Fibroblast of peridontal ligament (primary cell): ENCODE measurements at regions not wholly inside any gene's neighbourhood (a gene's known extent, or its start where the extent isn't known, plus 50 kb on each side); places are given as distances from the start of the nearest gene placed in this dataset.
"Not testable (repeated sequence)": the region's sequence is repeated elsewhere in the genome, so short reads cannot be mapped to it uniquely, and the experiment has no call there.

Experiments
- DNase-seq: peaks from one replicate; pipeline ENCODE4 v3.0.0-alpha.2; 2010; ENCODE audit errors: extremely low read depth

- DNase-seq = no peak
Observed at GRCh38 chr13:88417801-88418200, 746.6 kb downstream of the SLITRK5 start.

GRCh38 chr13:88424463-88424862 is 753.3 kb downstream of the SLITRK5 start:
- no peak for DNase-seq

DNA sequence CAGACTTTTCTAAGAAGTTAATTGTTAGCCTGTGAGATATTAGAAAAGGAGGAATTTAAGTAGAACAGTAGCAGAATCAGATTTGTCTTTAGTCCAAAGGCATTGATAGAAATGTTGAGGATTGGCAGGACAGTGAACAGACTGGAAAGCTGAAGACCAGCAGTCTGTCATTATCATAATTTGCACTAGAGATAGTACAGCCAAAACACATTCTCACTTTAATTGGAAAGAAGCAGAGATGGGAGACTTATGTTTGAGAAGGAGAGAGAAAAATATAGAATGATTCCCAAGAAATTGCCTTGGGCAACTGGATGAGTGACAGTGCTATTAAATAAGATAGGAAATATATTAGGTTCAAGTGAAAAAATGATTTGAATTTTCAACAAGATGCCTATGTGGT is 755.5 kb downstream of the SLITRK5 start:
- no peak for DNase-seq

GRCh38 chr13:88429862-88430261 is 758.7 kb downstream of the SLITRK5 start:
- DNase-seq = no peak

GRCh38 chr13:88434953-88435352 is 763.8 kb downstream of the SLITRK5 start:
- DNase-seq = no peak

DNA sequence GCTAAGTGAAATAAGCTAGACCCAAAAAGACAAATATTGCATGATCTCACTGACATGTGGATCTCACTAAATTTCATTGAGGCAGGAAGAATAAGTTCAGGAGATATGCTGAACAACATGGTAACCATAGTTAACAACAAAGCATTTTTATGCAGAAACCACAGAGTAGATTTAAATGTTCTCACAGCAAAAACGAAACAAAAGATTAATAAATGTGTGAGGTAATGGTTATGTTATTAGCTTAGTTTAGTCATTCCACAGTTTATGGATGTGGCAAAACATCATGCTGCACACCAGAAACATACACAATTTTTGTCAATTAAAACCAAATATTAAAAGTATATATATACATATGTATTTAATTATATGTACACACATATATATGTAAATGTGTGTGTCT is 765.8 kb downstream of the SLITRK5 start:
- DNase-seq = no peak

GRCh38 chr13:88450515-88450914 is 779.3 kb downstream of the SLITRK5 start:
- no peak for DNase-seq

DNA sequence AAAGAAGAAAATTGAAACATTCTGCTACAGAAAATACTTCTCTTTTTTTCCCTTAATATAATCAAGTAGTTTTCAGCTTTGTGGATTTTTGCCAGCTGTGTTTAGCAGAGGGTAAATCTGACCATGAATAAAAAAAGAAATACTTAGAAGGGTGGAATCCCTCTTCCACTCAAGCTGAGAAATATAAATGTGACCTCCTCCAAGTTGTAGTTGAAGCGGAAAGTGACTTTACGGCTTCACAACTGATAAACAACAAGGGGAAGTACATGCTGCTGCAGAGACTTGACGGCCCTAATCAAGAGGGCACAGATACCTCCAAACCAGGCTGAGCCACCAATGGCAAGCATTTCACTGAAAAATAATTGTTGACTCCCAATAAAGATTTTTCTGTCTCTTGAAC is 785.0 kb downstream of the SLITRK5 start:
- no peak for DNase-seq

- no peak for DNase-seq
Observed at GRCh38 chr13:88459331-88459730, 788.2 kb downstream of the SLITRK5 start.

- no peak for DNase-seq
Observed at GRCh38 chr13:88461272-88462009, 790.3 kb downstream of the SLITRK5 start.

- no peak for DNase-seq
Observed at GRCh38 chr13:88464851-88465250, 793.7 kb downstream of the SLITRK5 start.

- no peak for DNase-seq
Observed at GRCh38 chr13:88472316-88472715, 801.1 kb downstream of the SLITRK5 start.

DNA sequence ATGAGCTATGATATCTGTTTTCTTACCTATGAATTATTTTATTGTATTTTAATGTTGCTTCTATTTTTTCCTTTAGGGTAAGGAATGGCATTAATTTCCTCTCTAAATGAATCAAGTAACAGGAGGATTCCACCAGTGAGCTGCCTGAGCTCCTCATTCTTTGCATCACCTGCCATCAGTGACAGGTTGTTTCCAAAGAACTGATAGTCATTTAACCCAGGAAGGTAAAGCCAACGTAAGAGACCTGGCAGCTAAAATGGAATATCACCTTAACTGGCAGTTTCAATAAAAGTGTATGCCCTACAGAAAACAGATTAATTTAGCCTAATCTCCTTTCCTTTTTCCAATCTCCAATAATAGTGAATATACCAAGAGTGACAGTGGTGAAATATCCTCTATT is 812.0 kb downstream of the SLITRK5 start:
- no peak for DNase-seq

GRCh38 chr13:88507909-88508308 is 836.7 kb downstream of the SLITRK5 start:
- no peak for DNase-seq

GRCh38 chr13:88512993-88513392 is 841.8 kb downstream of the SLITRK5 start:
- not testable (repeated sequence) for DNase-seq

DNA sequence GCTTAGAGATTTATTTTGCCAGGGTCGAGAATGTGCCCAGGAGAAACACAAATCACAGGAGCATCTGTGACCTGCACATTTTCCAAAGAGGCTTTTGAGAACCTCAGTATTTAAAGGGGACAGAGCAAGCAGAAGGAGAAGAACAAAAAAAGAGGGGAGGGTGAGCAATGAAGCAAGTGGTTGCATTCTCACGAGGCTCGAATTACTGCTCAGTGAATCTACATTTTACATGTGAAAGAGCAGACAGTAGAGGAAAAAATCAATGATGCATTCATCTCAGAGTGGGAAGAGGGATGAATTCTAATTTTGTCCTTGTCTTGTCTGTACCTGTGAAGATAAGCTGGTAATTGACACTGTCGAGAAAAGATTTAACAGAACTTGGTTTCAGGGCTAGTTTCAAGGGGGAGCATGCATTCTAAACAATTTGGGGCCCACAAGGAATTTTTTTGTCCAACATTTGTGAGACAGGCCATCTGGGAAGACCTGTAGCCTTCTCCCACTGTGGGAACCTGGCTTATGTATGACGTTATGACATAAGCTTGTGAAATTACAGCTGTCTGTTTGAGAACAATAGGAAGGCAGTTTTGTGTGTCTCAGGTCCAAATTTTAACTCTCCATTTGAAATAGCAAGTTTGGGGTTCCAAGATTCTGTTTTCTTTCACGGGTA is 855.1 kb downstream of the SLITRK5 start:
- no peak for DNase-seq

DNA sequence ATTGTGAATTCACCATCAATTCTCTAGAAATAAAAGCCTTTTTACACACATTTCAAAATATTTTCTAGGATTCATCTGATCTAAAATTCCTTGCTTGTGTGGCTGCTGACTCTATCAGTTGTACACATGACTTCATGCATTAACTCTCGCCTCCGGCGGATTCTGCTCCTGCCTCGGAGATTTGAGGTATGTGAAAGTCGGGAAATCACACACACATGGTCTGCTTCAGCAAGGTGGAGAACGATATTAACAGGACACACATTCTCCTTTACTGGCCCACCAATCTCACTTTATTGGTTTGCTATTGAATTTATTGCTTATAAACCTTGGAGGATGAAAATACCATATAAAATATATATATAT is 855.7 kb downstream of the SLITRK5 start:
- no peak for DNase-seq

DNA sequence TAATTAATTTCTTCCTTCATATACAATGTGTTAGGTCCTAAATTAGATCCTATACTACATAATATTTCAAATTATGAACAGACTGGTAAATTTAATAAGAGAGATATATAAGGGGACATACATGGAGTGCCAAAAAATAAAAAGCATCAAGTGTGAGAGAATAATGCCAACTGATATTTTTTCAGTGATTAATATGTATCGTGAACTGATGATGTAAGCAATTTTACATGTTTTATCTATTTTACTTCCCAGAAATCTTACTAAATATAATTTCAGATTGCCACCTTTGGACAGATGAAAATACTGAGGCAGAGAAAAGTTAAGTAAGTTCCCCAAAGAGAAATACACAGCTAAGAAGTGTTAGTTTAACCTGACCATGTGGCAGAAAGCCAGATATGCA is 870.8 kb downstream of the SLITRK5 start:
- DNase-seq = no peak

DNA sequence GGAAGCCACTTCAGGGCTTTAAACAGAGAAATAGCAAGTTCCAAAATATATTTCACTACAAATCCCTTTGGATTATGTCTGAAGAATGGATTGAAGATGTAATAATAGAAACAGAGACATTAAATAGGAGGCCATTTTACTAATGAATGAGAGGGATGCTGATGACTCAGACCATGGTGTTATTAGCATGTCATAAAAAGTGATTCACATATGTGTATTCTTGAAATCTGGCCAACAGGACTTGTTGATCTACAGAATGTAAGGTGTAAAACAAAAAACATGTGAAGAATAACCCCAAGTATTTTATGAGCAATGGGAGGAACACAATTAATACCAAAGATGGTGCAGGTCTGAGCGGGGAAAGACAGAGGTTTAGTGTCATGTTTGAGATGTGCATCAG is 873.7 kb downstream of the SLITRK5 start:
- no peak for DNase-seq

DNA sequence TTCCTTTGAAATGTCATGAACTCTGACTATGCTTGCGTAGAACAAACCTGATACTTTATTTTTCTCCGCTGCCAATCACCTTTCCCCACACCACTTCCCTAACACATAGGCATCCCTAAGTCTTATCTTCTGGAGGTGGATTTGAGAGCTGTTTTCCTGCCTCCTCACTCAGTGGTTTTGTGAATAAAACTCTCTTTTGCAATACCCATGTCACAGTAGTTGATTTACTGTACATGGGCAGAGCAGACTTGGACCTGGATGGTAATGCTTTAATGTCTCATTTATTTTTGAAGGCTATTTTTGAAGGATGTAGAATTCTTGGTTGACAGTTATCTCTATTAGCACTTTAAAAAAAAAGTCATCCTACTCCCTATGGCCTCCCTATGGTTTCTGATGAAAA is 881.8 kb downstream of the SLITRK5 start:
- DNase-seq = no peak

GRCh38 chr13:88565566-88565965 is 894.4 kb downstream of the SLITRK5 start:
- no peak for DNase-seq

- no peak for DNase-seq
Observed at GRCh38 chr13:88585861-88586260, 914.7 kb downstream of the SLITRK5 start.

DNA sequence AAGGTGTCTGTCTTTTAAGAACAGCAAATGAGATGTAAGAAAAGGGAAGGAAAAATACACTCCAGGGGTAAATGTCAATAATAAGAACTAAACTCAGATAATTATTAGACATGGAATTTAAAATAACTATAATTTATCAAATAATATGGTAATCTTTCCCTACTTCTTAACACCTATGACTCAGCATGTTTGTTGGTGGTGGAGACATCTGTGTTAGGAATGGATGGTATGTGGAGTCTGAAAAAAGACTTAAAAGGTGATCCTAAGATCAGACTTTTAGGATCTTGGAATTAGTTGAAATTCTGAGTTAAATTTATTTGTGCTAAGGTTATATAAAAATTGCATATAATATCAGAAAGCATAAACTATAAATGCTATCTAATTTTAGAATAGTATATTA is 915.1 kb downstream of the SLITRK5 start:
- DNase-seq = no peak

DNA sequence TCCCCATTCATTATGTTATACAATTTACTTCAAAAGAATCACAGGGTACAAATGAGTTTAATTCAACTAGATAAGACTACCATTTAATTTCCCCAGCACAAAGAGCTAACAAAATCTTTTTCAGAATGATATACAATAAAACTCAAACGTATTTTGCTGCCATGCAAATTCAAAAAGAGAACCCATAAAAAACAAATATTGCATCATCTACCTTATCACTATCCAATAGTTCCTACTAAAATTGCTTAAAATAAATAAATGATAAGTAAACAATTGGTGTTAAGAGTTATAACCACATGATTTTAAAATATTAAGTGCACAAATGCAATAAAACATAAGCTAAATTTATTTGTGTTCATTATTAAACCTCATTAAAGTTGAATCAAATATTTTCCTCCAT is 919.4 kb downstream of the SLITRK5 start:
- no peak for DNase-seq
